Activated CD8-positive, alpha-beta T cell treated with anti-CD3 and anti-CD28 coated beads for 36 hours (primary cell): ENCODE measurements at regions not wholly inside any gene's neighbourhood (a gene's known extent, or its start where the extent isn't known, plus 50 kb on each side); places are given as distances from the start of the nearest gene placed in this dataset.

Experiments used
- ATAC-seq: fragments of 200-7000 bp; cut with Tn5 transposase; one replicate; pipeline ENCODE4 v1.10.0; 2021; ENCODE audit warnings: mild to moderate bottlenecking, moderate library complexity
- CTCF ChIA-PET: fragments of 350-600 bp; sonication (Branson Sonifier 250); formaldehyde crosslinking; loops from one replicate; lab custom pipeline; 2021; ENCODE audit warnings: antibody characterized with exemption; lab: Charles Lee
- POLR2A ChIA-PET: fragments of 350-600 bp; sonication (Branson Sonifier 250); formaldehyde crosslinking; loops from one replicate; lab custom pipeline; 2021; ENCODE audit warnings: antibody characterized with exemption; lab: Charles Lee
- DNase-seq: peaks from one replicate; pipeline ENCODE4 v3.0.0-alpha.2; 2020
- H3K27ac Mint-ChIP-seq: one replicate; pipeline ENCODE4 v1.8.0; 2021; ENCODE audit warnings: mild to moderate bottlenecking, mixed read lengths
- H3K27me3 Mint-ChIP-seq: one replicate; pipeline ENCODE4 v1.8.0; 2021; ENCODE audit warnings: mixed read lengths
- H3K36me3 Mint-ChIP-seq: one replicate; pipeline ENCODE4 v1.8.0; 2021; ENCODE audit warnings: low read depth, mixed read lengths
- H3K4me1 Mint-ChIP-seq: one replicate; pipeline ENCODE4 v1.8.0; 2021; ENCODE audit warnings: low read depth, mixed read lengths
- H3K4me3 Mint-ChIP-seq: one replicate; pipeline ENCODE4 v1.8.0; 2021; ENCODE audit warnings: mild to moderate bottlenecking, moderate library complexity, mixed read lengths
- H3K9me3 Mint-ChIP-seq: one replicate; pipeline ENCODE4 v1.8.0; 2021; ENCODE audit warnings: mixed read lengths
- CTCF ChIP-seq: fragments of 200-600 bp; IDR thresholded peaks from one replicate; pipeline ENCODE4 v1.8.0; 2022; ENCODE audit warnings: antibody characterized with exemption, mild to moderate bottlenecking
- intact Hi-C: fragments of 100-400 bp; cut with micrococcal nuclease; formaldehyde crosslinking; loops from one replicate; pipeline ENCODE4 v1.10.0; 2022

DNA sequence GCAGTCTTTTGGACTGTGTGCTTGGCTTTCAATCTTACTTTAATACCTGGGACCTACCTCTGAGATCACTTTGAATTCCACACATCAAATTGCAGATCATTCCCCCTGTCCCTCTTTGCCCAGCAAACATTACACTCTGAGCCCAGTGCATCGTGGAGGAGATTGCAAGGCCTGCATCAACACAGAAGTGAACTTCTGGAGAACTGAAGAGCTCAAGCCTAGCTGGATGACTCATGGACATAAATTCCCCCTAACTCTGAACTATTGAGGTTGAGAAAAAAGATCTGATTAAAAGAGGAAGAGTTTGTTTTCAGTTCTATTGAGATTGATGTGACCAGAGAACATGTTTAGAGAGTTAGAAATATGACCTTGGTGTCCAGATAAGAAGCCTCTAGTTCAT, 316.0 kb upstream of the DMAC1 start:
- H3K9me3 Mint-ChIP-seq = no peaks in the 10 kb centered on the region
- POLR2A ChIA-PET = interaction anchor here (1.1 kb wide), 1 partner anchor 227 kb away, joined by 3 read pairs; no protein-coding TSS in a partner anchor
- no peak overlapping the region for H3K4me3 Mint-ChIP-seq
- H3K27me3 Mint-ChIP-seq = no peaks in the 10 kb centered on the region
- CTCF ChIA-PET = no interaction called here
- no peak for TF ChIP-seq CTCF
- no peak overlapping the region for H3K27ac Mint-ChIP-seq
- peaks cover 16% of the 10 kb centered on the region for H3K4me1 Mint-ChIP-seq
- DNase-seq (peak; percentile 8), ATAC-seq (peak; percentile 70)
- H3K36me3 Mint-ChIP-seq = no peaks in the 10 kb centered on the region
- intact Hi-C loops = loop anchor here (10.0 kb wide), 1 partner anchor 141 kb away; no protein-coding TSS in a partner anchor

DNA sequence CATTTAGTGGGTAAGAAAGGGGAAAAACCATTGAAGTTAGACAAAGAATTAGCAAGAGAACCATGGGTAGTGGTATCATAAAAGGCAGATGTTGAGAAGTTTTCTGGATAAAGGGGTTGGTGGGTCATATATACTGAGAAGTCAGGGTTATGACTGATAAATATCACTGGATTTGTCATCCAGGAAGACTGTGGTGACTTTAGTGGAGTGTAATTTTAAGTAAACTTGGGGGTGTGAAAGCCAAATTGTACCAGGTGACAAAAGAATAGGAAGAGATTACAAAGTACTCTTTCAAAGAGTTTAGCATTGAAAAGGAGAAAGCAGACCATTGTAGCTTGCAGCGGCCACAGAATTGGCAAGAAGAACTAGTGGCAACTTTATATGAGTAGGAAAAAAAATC, 315.2 kb upstream of the DMAC1 start:
- Mint-ChIP-seq H3K27me3 (no peaks in the 10 kb centered on the region), H3K4me1 (peaks cover 16% of the 10 kb centered on the region), H3K9me3 (no peaks in the 10 kb centered on the region), H3K27ac (peak overlapping the region; percentile 7), H3K4me3 (no peak overlapping the region), H3K36me3 (no peaks in the 10 kb centered on the region)
- CTCF ChIA-PET = no interaction called here
- ATAC-seq = peak; percentile 82
- peak; percentile 4 for DNase-seq
- intact Hi-C loops = loop anchor here (10.0 kb wide), 1 partner anchor 140 kb away; no protein-coding TSS in a partner anchor
- POLR2A ChIA-PET = no interaction called here
- no peak for TF ChIP-seq CTCF

GRCh38 chr9:8106362-8106761, 306.8 kb upstream of the DMAC1 start:
- H3K9me3 Mint-ChIP-seq = no peaks in the 10 kb centered on the region
- no peak for TF ChIP-seq CTCF
- CTCF ChIA-PET = interaction anchor here (1.2 kb wide), 1 partner anchor 10 kb away, joined by 3 read pairs; no protein-coding TSS in a partner anchor
- POLR2A ChIA-PET = no interaction called here
- intact Hi-C loops = no loop called here
- H3K4me3 Mint-ChIP-seq = no peak overlapping the region
- no peak for ATAC-seq
- H3K27me3 Mint-ChIP-seq = peaks cover 1% of the 10 kb centered on the region
- H3K36me3 Mint-ChIP-seq = no peaks in the 10 kb centered on the region
- H3K27ac Mint-ChIP-seq = no peak overlapping the region
- DNase-seq = no peak
- H3K4me1 Mint-ChIP-seq = no peaks in the 10 kb centered on the region

DNA sequence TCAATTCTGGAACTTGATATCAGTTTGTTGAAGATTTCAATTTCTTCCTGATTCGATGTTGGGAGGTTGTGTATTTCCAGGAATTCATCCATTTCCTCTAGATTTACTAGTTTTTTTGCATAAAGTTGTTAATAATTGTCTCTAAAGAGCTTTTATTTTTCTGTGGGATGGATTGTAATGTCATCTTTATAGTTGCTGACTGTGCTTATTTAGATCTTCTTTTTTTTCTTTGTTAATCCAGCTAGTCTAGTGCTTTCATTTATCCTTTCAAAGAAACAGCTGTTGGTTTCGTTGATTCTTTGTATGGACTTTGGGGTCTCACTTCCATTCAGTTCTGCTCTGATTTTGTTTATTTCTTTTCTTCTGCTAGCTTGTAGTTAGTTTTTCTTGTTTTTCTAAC, 302.0 kb upstream of the DMAC1 start:
- ChIA-PET CTCF (no interaction called here), POLR2A (no interaction called here)
- H3K27ac Mint-ChIP-seq = no peak overlapping the region
- no peaks in the 10 kb centered on the region for H3K27me3 Mint-ChIP-seq
- no peaks in the 10 kb centered on the region for H3K36me3 Mint-ChIP-seq
- intact Hi-C loops = no loop called here
- TF ChIP-seq CTCF = no peak
- H3K4me1 Mint-ChIP-seq = no peaks in the 10 kb centered on the region
- ATAC-seq (no peak), DNase-seq (no peak)
- no peak overlapping the region for H3K4me3 Mint-ChIP-seq
- peaks cover 5% of the 10 kb centered on the region for H3K9me3 Mint-ChIP-seq

DNA sequence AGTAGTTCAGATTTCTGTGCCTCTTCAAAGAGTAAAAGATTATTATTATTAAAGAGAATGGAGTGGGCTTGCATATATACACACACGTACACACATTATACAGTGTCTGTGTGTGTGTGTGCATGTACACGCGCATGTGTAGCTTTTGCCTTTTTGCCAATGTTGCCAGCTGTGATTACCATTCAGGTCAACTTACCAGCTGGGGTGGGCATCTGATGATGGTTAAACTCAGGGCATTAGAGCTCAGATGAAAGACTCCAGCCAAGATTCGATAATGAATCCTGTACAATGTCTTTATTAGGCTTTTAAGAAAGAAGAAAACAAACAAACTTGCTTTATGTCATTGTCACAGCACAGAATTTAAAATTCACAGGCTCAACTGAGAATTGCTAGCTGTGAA, 296.5 kb upstream of the DMAC1 start:
- no peak overlapping the region for H3K4me3 Mint-ChIP-seq
- no peaks in the 10 kb centered on the region for H3K4me1 Mint-ChIP-seq
- TF ChIP-seq CTCF = no peak
- ATAC-seq = no peak
- POLR2A ChIA-PET = no interaction called here
- peaks cover 5% of the 10 kb centered on the region for H3K9me3 Mint-ChIP-seq
- intact Hi-C loops = loop anchor here (10.0 kb wide), 1 partner anchor 71 kb away; no protein-coding TSS in a partner anchor
- CTCF ChIA-PET = interaction anchor here (1.0 kb wide), 1 partner anchor 10 kb away, joined by 3 read pairs; no protein-coding TSS in a partner anchor
- H3K36me3 Mint-ChIP-seq = no peaks in the 10 kb centered on the region
- no peak for DNase-seq
- H3K27me3 Mint-ChIP-seq = no peaks in the 10 kb centered on the region
- H3K27ac Mint-ChIP-seq = no peak overlapping the region
